ENCODE measurements at regions not wholly inside any gene's neighbourhood (a gene's known extent, or its start where the extent isn't known, plus 50 kb on each side); places are given as distances from the start of the nearest gene placed in this dataset.

DNA sequence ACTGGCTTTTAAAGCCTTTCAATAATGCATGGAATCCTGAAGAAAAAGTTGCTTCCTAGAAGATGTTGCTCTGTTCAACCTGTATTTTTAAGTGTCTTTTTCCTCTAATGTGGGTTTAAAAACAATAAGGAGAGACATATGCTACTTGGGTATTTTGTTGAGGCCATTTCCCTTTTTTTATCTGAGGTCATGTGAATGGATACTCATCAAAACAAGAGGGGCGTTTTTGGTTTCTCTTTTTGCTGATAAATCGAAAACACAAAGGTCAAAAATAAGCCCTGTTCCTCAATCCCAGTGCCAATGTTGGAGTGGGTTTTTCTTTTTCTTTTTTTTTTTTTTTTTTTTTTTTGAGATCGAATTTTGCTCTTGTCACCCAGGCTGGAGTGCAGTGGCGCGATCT lies 468.0 kb upstream of the RBFOX1 start:
- peak overlapping the region; percentile 42 for H3K27ac ChIP-seq
- TF ChIP-seq, protein P1, sequence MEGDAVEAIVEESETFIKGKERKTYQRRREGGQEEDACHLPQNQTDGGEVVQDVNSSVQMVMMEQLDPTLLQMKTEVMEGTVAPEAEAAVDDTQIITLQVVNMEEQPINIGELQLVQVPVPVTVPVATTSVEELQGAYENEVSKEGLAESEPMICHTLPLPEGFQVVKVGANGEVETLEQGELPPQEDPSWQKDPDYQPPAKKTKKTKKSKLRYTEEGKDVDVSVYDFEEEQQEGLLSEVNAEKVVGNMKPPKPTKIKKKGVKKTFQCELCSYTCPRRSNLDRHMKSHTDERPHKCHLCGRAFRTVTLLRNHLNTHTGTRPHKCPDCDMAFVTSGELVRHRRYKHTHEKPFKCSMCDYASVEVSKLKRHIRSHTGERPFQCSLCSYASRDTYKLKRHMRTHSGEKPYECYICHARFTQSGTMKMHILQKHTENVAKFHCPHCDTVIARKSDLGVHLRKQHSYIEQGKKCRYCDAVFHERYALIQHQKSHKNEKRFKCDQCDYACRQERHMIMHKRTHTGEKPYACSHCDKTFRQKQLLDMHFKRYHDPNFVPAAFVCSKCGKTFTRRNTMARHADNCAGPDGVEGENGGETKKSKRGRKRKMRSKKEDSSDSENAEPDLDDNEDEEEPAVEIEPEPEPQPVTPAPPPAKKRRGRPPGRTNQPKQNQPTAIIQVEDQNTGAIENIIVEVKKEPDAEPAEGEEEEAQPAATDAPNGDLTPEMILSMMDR (IDR thresholded peaks at IDR 0.05), result no peak
- H3K4me3 ChIP-seq (ENCODE audit: low read depth in 1 of 2, low read length in 1 of 2), result no peak overlapping the region
- peaks cover 0 to 7% of the 10 kb centered on the region in 2 experiments for H3K4me1 ChIP-seq (ENCODE audit: control insufficient read depth in 1 of 2, insufficient read depth in 1 of 2, low read depth in 1 of 2, low read length in 1 of 2)
- no peaks in the 10 kb centered on the region for H3K27me3 ChIP-seq
- H3K9me3 ChIP-seq, result no peaks in the 10 kb centered on the region
- no peaks in the 10 kb centered on the region for H3K36me3 ChIP-seq

DNA sequence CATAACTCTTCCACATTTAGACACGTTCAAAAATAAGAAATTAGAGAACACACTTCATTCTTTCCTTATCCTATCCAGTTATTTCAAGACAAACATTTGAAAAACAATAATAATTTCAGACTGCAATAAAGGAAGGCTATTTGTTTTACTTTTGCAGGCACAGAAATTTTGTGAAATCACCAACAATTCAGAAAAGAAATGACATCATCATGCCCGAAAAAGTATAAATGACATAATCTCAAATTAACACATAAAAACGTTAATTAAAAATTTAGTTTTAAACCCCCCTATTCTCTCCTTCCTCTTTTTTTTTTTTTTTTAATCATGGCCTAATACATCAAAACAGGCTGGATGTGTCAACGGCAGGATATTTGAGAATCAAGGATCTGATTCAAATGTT lies 468.4 kb upstream of the RBFOX1 start:
- peak overlapping the region; percentile 72 for H3K27ac ChIP-seq
- TF ChIP-seq, protein P1 (IDR thresholded peaks at IDR 0.05), result no peak
- no peaks in the 10 kb centered on the region for H3K27me3 ChIP-seq
- H3K4me3 ChIP-seq (ENCODE audit: low read depth in 1 of 2, low read length in 1 of 2), result no peak overlapping the region
- no peaks in the 10 kb centered on the region for H3K9me3 ChIP-seq
- H3K4me1 ChIP-seq (ENCODE audit: control insufficient read depth in 1 of 2, insufficient read depth in 1 of 2, low read depth in 1 of 2, low read length in 1 of 2), result peaks cover 0 to 7% of the 10 kb centered on the region in 2 experiments
- H3K36me3 ChIP-seq, result no peaks in the 10 kb centered on the region

DNA sequence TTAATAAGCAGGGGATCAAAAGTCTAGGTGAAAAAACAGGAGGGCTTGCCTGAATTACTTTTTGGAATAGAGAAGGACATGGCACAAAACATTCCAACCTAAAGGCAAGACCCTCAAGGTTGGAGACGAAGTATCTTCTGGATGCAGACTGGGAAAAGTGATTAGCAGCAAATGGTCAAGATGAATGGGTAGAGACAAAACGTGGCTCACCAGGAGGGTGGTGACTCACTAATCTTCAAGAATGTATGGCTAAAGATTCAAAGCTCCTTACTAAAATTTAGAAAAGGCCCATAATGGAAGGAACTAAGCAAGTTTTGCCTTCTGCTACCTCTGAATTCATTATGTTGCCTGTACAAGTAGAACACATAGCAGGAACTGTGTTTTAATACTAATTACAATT lies 469.5 kb upstream of the RBFOX1 start:
- H3K27me3 ChIP-seq, result no peaks in the 10 kb centered on the region
- H3K9me3 ChIP-seq, result no peaks in the 10 kb centered on the region

DNA sequence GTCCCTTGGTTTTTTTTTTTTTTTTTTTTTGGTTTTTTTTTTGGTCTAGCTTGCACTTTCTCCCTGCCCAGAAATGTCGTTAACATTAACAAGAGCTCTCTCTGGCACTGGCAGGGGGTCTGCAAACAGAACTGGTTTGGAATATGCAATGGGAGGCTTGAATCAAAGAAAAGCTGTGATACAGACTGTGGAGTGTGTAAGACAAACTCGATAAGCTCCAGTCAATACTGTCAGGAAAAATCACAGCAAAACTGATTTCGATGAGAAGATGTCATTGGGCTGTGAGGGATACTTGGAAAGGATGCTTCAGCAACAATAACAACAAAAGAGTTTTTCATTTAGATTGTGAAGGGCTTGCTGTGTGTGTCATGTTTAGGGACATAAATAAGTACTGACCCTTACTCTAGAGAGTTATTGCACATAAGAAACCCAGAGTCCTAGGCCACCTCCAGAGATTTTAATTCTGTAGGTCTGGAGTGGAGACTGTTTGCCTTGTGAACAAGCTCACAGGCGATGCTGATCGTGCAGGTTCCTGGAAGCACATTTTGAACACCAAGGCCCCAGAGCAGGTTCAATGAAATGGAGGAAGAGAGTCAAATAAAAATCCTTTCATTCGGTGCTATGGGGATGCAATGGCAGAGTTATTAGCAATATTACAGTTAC lies 470.7 kb upstream of the RBFOX1 start:
- Histone ChIP-seq H3K4me3 (ENCODE audit: low read depth in 1 of 2, low read length in 1 of 2) (no peak overlapping the region), H3K4me1 (ENCODE audit: control insufficient read depth in 1 of 2, insufficient read depth in 1 of 2, low read depth in 1 of 2, low read length in 1 of 2) (peaks cover 0 to 7% of the 10 kb centered on the region in 2 experiments), H3K27ac (peak overlapping the region; percentile 28), H3K27me3 (no peaks in the 10 kb centered on the region), H3K36me3 (no peaks in the 10 kb centered on the region), H3K9me3 (no peaks in the 10 kb centered on the region)
- TF ChIP-seq, protein P1 (IDR thresholded peaks at IDR 0.05), result no peak

More for the DNA sequence above, 469.5 kb upstream of the RBFOX1 start:
- TF ChIP-seq, protein P1 (IDR thresholded peaks at IDR 0.05), result no peak
- H3K4me1 ChIP-seq (ENCODE audit: control insufficient read depth in 1 of 2, insufficient read depth in 1 of 2, low read depth in 1 of 2, low read length in 1 of 2), result peaks cover 0 to 7% of the 10 kb centered on the region in 2 experiments
- H3K36me3 ChIP-seq, result no peaks in the 10 kb centered on the region
- no peak overlapping the region for H3K4me3 ChIP-seq (ENCODE audit: low read depth in 1 of 2, low read length in 1 of 2)
- H3K27ac ChIP-seq, result peak overlapping the region; percentile 28

DNA sequence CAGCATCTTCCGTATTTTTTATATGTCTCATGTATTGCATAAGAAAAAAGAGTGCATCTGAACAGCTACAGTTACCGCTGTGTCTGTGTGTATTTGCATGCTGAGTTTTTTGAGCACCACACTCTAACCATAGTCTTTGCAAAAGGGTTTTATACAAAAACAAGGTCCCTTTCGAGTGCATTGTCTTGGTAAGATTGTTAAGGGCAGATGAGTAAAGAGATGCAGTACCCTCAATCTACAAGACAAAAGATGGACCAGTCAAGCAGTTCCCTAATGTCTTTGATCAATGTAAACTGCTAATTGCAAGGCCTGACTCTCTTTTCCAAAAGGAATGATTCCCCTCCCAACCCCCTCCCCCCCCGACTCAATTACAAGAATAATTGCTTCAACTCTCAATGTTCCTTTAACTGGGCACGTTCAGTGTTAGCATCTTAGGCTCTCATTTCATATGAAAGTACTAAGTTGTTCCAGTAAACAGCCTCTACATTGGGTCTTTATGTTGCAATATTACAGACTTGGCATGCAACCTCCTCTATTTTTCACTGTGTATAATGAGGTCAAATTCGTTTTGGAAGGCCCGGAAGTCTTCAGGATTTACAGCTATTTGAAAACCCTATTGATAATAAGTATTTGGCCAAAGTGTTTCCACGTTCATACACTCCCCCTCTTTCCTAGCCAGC lies 471.4 kb upstream of the RBFOX1 start:
- Histone ChIP-seq H3K4me3 (ENCODE audit: low read depth in 1 of 2, low read length in 1 of 2) (no peak overlapping the region), H3K27me3 (no peaks in the 10 kb centered on the region), H3K36me3 (no peaks in the 10 kb centered on the region), H3K27ac (no peak overlapping the region), H3K9me3 (no peaks in the 10 kb centered on the region), H3K4me1 (ENCODE audit: control insufficient read depth in 1 of 2, insufficient read depth in 1 of 2, low read depth in 1 of 2, low read length in 1 of 2) (peaks cover 0 to 7% of the 10 kb centered on the region in 2 experiments)
- TF ChIP-seq, protein P1 (IDR thresholded peaks at IDR 0.05), result no peak

Data from neutrophil (primary cell).